MM.1S (cell line): ENCODE measurements at regions not wholly inside any gene's neighbourhood (a gene's known extent, or its start where the extent isn't known, plus 50 kb on each side); places are given as distances from the start of the nearest gene placed in this dataset.
A peak's percentile ranks its signal among the peaks of the same experiment; 100 is the strongest.

ENCODE experiments used
- DNase-seq: peaks from one replicate; pipeline ENCODE4 v3.0.0-alpha.2; 2015
- H2AFZ ChIP-seq: fragments of 300-600 bp; sonication (generic); 2 replicates; pipeline ENCODE4 v1.6.0; 2016; ENCODE audit warnings: antibody characterized with exemption, low read length
- H3F3A ChIP-seq: fragments of 300-600 bp; sonication (generic); 2 replicates; pipeline ENCODE4 v1.6.1; 2016; ENCODE audit warnings: mild to moderate bottlenecking, antibody characterized with exemption, low read length, moderate library complexity, mixed read lengths; ENCODE audit not compliant: insufficient read depth
- H3K27ac ChIP-seq: fragments of 300-600 bp; sonication (generic); 2 replicates; pipeline ENCODE4 v1.5.1; 2016; ENCODE audit warnings: mild to moderate bottlenecking, low read length
- H3K27me3 ChIP-seq: fragments of 300-600 bp; sonication (generic); replicated peaks from 2 replicates; pipeline ENCODE4 v1.6.0; 2016; ENCODE audit warnings: low read length; ENCODE audit not compliant: insufficient read depth
- H3K36me3 ChIP-seq: fragments of 300-600 bp; sonication (generic); replicated peaks from 2 replicates; pipeline ENCODE4 v1.6.1; 2016; ENCODE audit warnings: mild to moderate bottlenecking, low read length, mixed read lengths; ENCODE audit not compliant: insufficient read depth
- H3K4me1 ChIP-seq: fragments of 300-600 bp; sonication (generic); 2 replicates; pipeline ENCODE4 v1.6.1; 2016; ENCODE audit warnings: low read length, mixed read lengths
- H3K4me2 ChIP-seq: fragments of 300-600 bp; sonication (generic); 2 replicates; pipeline ENCODE4 v1.6.0; 2016; ENCODE audit warnings: low read depth, low read length
- H3K4me3 ChIP-seq: fragments of 300-600 bp; sonication (generic); 2 replicates; pipeline ENCODE4 v1.5.1; 2016; ENCODE audit warnings: low read length, mixed read lengths
- H3K79me2 ChIP-seq: fragments of 300-600 bp; sonication (generic); 2 replicates; pipeline ENCODE4 v1.6.1; 2016; ENCODE audit warnings: mixed run types, low read length, mixed read lengths
- H3K9ac ChIP-seq: fragments of 300-600 bp; sonication (generic); 2 replicates; pipeline ENCODE4 v1.6.1; 2016; ENCODE audit warnings: low read length, mixed read lengths
- H3K9me2 ChIP-seq: fragments of 300-600 bp; sonication (generic); replicated peaks from 2 replicates; pipeline ENCODE4 v1.6.1; 2016; ENCODE audit warnings: mild to moderate bottlenecking, low read length, mixed read lengths; ENCODE audit not compliant: insufficient read depth
- H3K9me3 ChIP-seq: fragments of 300-600 bp; sonication (generic); replicated peaks from 2 replicates; pipeline ENCODE4 v1.6.1; 2016; ENCODE audit warnings: mild to moderate bottlenecking, low read length, mixed read lengths; ENCODE audit not compliant: insufficient read depth
- H4K20me1 ChIP-seq: fragments of 300-600 bp; sonication (generic); 2 replicates; pipeline ENCODE4 v1.6.1; 2016; ENCODE audit warnings: mild to moderate bottlenecking, low read length, moderate library complexity, mixed read lengths; ENCODE audit not compliant: insufficient read depth
- EZH2 ChIP-seq: fragments of 300-600 bp; sonication (generic); optimal IDR thresholded peaks from 2 replicates; pipeline ENCODE3; 2017; ENCODE audit warnings: low read depth, mild to moderate bottlenecking, antibody characterized with exemption, low read length, mixed read lengths
- EZH2phosphoT487 ChIP-seq: fragments of 300-600 bp; sonication (generic); IDR thresholded peaks from 2 replicates; pipeline ENCODE4 v1.6.1; 2018; ENCODE audit warnings: antibody characterized with exemption, low read length
- TF ChIP-seq, protein P1 (sequence below): fragments of 300-600 bp; sonication (generic); IDR thresholded peaks from 2 replicates; pipeline ENCODE4 v1.5.1; 2016; ENCODE audit warnings: antibody characterized with exemption, low read length, mixed read lengths

DNA sequence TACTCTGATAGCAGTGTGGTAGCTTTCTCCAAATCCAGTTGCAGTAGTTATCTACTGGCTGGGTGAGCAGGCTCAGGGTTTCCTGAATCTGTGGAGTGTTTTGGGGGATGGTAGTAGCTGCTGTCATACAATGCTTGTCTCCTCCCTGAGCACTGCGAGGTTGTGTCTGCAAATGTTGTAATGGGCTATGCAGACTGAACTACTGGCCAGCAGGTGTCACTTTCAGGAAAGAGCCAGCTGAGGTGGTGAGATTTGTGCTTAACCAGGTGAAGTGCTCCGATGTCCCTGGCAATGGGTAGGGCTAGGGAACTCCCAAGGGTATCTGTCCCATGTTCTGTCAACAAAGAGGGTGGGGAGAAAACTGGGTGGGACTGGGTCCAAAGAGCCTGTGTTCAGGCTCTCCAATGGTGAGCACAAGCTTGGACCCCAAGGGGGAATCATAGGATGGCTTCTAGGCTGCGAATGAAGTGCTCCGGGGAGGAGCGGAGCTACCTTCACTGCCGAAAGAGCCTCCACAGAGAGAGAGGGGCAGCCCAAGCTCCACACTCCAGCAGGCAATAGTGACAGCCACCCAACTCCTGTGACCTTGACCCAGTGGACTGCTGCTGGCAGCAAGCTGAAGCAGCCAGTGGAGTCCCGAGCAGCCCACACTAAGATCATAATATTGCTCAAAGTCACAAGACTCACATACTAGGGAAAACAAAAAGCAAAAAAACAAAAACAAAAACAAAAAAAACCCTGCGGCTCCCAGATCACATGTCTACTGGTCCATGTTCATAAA, 1324.0 kb upstream of the USP15 start:
- H3F3A ChIP-seq = no peaks in the 10 kb centered on the region
- no peak overlapping the region for H3K27ac ChIP-seq
- no peaks in the 10 kb centered on the region for H3K4me1 ChIP-seq
- H2AFZ ChIP-seq = no peak overlapping the region
- no peaks in the 10 kb centered on the region for H4K20me1 ChIP-seq
- peak; percentile 11 for DNase-seq
- H3K27me3 ChIP-seq = no peaks in the 10 kb centered on the region
- no peak overlapping the region for H3K9ac ChIP-seq
- no peak overlapping the region for H3K4me2 ChIP-seq
- H3K4me3 ChIP-seq = no peak overlapping the region
- H3K79me2 ChIP-seq = no peaks in the 10 kb centered on the region
- H3K36me3 ChIP-seq = no peaks in the 10 kb centered on the region
- no peaks in the 10 kb centered on the region for H3K9me3 ChIP-seq
- no peaks in the 10 kb centered on the region for H3K9me2 ChIP-seq
- no peak for TF ChIP-seq EZH2
- TF ChIP-seq, protein P1, sequence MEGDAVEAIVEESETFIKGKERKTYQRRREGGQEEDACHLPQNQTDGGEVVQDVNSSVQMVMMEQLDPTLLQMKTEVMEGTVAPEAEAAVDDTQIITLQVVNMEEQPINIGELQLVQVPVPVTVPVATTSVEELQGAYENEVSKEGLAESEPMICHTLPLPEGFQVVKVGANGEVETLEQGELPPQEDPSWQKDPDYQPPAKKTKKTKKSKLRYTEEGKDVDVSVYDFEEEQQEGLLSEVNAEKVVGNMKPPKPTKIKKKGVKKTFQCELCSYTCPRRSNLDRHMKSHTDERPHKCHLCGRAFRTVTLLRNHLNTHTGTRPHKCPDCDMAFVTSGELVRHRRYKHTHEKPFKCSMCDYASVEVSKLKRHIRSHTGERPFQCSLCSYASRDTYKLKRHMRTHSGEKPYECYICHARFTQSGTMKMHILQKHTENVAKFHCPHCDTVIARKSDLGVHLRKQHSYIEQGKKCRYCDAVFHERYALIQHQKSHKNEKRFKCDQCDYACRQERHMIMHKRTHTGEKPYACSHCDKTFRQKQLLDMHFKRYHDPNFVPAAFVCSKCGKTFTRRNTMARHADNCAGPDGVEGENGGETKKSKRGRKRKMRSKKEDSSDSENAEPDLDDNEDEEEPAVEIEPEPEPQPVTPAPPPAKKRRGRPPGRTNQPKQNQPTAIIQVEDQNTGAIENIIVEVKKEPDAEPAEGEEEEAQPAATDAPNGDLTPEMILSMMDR = 0 out of 2 replicates have a peak, but pooled peaks have one; percentile 7
- no peak for TF ChIP-seq EZH2phosphoT487

DNA sequence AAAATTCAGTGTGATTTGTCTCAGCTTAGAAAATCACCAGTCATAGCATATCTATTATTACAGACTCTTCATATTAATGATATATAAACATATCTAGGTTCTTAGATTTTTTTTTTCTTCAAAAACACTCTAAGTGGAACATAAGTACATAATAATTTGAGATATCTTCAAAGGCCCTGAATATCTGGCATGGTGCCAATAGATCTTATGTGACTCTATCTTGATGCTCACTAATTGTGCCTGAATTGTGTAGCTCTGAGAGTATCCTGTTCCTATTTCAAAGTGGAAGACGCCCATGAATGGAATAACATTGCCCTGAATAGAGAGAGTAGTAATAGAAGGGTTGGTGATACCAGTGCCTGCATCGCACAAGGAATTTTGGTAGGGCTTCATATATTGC, 1312.7 kb upstream of the USP15 start:
- Histone ChIP-seq H3K27me3 (no peaks in the 10 kb centered on the region), H3K36me3 (no peaks in the 10 kb centered on the region), H3K4me3 (no peak overlapping the region), H2AFZ (no peak overlapping the region), H3K9me2 (no peaks in the 10 kb centered on the region), H3F3A (no peaks in the 10 kb centered on the region), H3K79me2 (no peaks in the 10 kb centered on the region), H3K4me1 (no peaks in the 10 kb centered on the region), H3K27ac (no peak overlapping the region), H3K9ac (no peak overlapping the region), H4K20me1 (no peaks in the 10 kb centered on the region), H3K9me3 (no peaks in the 10 kb centered on the region), H3K4me2 (no peak overlapping the region)
- TF ChIP-seq EZH2phosphoT487 (no peak), EZH2 (no peak)
- TF ChIP-seq, protein P1 = no peak
- no peak for DNase-seq

DNA sequence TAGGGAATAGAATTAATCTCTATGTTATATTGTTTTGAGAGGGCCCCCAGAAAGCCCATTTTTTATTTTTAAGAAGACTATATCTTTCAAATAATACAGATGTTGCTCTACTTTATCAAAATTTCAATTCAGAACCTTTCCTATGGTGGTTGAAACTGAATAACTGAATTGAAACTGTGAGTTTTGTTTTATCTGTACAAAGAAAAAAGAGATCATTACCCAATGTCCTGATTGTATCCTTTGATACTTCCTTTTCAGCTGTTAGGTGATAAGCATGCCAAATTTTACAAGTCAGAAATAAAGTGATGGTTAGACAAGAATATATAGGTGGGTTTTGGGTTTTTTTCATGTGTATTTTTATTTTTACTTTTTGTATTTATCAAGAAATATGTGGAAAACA, 1293.1 kb upstream of the USP15 start:
- no peaks in the 10 kb centered on the region for H3K9me3 ChIP-seq
- no peak overlapping the region for H2AFZ ChIP-seq
- no peak overlapping the region for H3K27ac ChIP-seq
- DNase-seq = peak; percentile 16
- TF ChIP-seq EZH2phosphoT487 (no peak), EZH2 (no peak)
- TF ChIP-seq, protein P1 = no peak
- H3K27me3 ChIP-seq = no peaks in the 10 kb centered on the region
- H3K4me1 ChIP-seq = no peaks in the 10 kb centered on the region
- no peak overlapping the region for H3K9ac ChIP-seq
- H4K20me1 ChIP-seq = no peaks in the 10 kb centered on the region
- no peaks in the 10 kb centered on the region for H3F3A ChIP-seq
- H3K9me2 ChIP-seq = no peaks in the 10 kb centered on the region
- no peaks in the 10 kb centered on the region for H3K36me3 ChIP-seq
- no peak overlapping the region for H3K4me3 ChIP-seq
- no peak overlapping the region for H3K4me2 ChIP-seq
- no peaks in the 10 kb centered on the region for H3K79me2 ChIP-seq
